GM18520 (cell line): ENCODE measurements at regions not wholly inside any gene's neighbourhood (a gene's known extent, or its start where the extent isn't known, plus 50 kb on each side); places are given as distances from the start of the nearest gene placed in this dataset.

Experiments used
- ATAC-seq: cut with Tn5 transposase; IDR thresholded peaks from one replicate; pipeline ENCODE4 v1.9.1; 2021; ENCODE audit not compliant: unreplicated experiment

DNA sequence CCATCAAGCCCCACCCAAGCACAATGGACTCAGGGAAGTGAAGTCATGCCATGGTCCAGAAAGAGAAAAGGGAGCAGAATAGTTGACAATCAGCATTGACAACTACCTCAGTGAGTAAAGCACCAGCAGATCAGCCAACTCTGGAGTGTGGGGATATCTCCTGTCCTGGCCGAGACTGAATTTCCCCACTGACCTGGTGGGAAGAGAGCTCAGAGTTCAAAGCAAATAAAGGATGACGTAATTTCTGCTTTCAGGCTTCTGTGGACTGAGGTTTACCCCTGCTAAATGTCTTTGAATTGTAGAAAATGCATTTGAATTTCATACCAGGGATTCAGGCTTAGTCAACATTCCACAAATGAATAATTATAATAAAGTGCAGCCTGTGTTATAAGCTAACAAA lies 152.9 kb downstream of the CBLN1 start:
- no peak for ATAC-seq

- ATAC-seq: no peak
These were observed 154.5 kb downstream of the CBLN1 start for GRCh38 chr16:49127103-49127502.

GRCh38 chr16:49121636-49122035 lies 160.0 kb downstream of the CBLN1 start:
- no peak for ATAC-seq

DNA sequence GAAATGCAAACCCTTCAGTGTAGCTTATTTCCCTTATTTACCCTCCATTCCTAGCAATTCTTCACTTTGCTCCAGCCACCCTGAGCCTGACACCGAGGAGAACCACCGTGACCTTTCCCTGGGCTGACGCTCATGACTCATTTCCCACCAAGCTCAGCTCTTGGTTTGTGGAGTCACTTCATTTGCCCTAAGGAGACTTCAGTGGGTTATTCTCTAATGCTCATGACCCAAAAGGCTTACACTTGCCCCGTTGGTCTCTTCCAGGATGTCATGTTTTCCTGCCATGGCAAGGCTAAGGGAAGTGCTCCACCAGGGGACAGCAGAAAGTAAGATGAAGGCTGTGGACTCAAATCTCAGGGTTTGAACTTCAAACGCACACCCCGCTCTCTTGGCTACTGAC lies 161.0 kb downstream of the CBLN1 start:
- ATAC-seq: no peak

GRCh38 chr16:49116873-49117272 lies 164.8 kb downstream of the CBLN1 start:
- no peak for ATAC-seq

- no peak for ATAC-seq
These were observed 165.7 kb downstream of the CBLN1 start for GRCh38 chr16:49115956-49116355.

DNA sequence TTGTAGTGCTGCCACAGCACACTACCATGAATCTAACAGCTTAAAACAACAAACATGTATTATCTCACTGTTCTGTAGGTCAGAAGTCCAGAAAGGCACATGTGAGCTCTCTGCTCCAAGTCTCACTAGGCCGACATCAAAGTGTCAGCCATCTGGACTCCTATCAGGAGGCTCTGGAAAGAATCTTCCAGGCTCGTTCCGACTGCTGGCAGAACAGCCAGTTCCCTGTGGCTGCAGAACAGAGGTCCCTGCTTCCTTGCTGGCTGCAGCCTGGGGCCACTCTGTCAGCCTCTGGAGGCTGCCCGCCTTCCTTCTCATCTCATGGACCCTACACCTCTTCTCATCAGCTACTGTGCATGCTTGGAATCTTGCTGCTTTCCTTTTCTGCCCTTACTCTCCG lies 168.9 kb downstream of the CBLN1 start:
- no peak for ATAC-seq

DNA sequence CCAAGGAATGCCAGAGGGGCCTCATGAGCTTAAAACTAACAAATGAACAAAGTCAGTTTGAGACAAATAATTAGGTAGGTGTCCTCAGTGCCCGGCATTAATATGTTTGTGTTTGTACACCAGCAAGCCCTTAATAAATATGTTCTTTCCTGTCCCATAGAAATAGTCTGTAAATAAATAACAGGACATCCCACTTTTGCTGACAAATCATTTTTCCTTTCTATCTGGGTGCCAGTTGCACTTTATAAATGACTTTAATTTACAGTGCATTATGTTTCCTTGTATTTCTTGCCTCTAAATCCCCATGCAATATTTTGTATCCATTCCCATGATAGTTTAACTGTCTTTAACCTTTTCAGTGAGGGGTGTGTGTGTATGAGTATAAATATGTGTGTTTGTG lies 170.3 kb downstream of the CBLN1 start:
- no peak for ATAC-seq

GRCh38 chr16:49108611-49109010 lies 173.0 kb downstream of the CBLN1 start:
- no peak for ATAC-seq

DNA sequence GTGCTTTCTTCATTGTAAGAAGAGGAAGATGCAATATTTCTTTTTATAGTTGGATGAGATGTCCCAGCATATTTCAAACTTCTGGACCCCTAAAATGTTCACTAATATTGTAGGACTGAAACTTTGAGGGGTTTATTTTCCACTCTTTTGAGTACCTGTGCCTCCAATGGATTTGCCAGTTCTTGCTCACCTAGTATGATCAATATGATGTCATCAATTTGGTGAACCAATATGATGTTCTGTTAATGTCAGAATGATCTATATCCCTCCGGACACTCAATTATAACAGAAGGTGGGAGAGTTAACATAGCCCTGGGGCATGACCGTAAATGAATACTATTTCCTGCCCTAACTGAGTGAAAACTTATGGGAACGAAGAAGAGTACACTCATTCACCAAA lies 178.3 kb downstream of the CBLN1 start:
- no peak for ATAC-seq

DNA sequence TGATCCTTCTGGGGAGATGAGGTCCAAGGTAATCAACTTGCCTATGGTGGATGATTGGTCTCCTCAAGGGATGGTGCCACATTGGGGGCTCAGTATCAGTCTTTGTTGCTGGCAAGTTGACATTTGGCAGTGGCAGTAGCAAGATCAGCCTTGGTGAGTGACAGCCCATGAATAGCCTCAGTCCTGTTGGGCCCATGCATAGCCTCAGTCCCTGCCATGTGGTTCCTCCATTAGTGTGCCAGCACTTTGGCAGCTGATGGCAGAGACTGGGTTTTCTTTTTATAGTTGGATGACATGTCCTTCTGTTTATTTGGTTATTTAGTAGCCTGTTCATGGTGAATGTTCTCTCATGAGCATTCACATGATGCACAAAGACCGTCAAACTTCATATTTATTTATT lies 179.6 kb downstream of the CBLN1 start:
- no peak for ATAC-seq

GRCh38 chr16:49100366-49100765 lies 181.3 kb downstream of the CBLN1 start:
- ATAC-seq: no peak

- ATAC-seq: no peak
These were observed 183.7 kb downstream of the CBLN1 start for GRCh38 chr16:49097964-49098363.

GRCh38 chr16:49096176-49096945 lies 185.3 kb downstream of the CBLN1 start:
- no peak for ATAC-seq

DNA sequence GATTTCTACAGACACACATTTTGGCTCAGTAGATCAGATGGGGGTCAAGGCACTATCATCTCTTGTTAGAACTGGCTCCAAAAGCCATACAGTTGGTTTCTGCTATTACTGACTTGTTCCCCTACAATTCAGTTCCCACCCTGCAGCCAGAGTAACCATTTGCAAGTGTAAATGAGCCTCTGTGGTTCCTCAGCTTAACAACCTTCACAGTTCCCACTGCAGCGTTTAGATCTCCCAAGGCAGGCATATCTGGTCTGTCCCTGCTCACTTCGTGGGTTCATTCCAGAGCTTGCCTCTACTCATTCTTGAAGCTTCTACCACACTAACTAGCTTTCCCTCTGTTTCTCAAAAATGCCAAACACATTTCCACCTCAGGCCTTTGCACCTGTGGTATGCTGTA lies 186.1 kb downstream of the CBLN1 start:
- ATAC-seq: no peak

DNA sequence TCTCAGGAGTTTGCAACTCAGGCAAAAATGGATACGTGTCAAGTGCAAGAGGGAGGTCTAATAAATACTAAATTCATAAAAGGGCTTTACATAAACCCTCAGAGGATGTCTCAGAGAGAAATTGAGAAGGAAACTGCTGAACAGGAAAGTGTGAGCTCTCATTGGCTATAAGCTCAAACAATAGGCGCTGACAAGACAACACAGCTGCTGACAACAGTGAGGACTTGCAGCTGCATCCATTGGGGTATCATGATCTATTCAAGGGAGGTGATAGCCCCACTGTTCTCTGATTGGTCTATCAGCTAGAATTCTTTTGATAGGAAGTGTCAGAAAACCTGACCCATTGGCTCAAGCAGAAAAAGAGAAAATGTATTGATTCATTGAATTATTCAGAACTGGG lies 187.2 kb downstream of the CBLN1 start:
- no peak for ATAC-seq

GRCh38 chr16:49093939-49094338 lies 187.7 kb downstream of the CBLN1 start:
- ATAC-seq: no peak

GRCh38 chr16:49092704-49093103 lies 188.9 kb downstream of the CBLN1 start:
- ATAC-seq: no peak

- ATAC-seq: no peak
These were observed 192.1 kb downstream of the CBLN1 start for GRCh38 chr16:49089533-49089932.

DNA sequence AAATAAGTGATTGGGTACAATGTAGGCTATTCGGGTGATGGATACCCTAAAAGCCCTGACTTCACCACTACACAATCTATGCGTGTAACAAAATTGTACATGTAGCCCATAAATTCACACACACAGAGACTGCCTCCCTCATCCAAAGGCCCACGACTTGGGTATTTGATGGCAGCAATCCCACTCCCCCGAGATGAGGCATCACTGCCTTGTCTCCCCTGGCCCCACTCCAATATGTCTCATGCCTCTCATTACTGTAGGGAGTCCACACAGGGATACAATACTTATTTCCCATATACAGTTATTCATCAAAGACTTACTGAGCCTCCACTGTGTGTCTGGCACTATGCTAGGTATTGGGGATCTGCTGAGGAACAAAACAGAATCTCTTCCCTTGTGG lies 192.6 kb downstream of the CBLN1 start:
- no peak for ATAC-seq

- no peak for ATAC-seq
These were observed 196.0 kb downstream of the CBLN1 start for GRCh38 chr16:49085686-49086085.

- no peak for ATAC-seq
These were observed 196.8 kb downstream of the CBLN1 start for GRCh38 chr16:49084628-49085390.

- ATAC-seq: no peak
These were observed 200.1 kb downstream of the CBLN1 start for GRCh38 chr16:49081554-49081953.
